ENCODE measurements at regions not wholly inside any gene's neighbourhood (a gene's known extent, or its start where the extent isn't known, plus 50 kb on each side); places are given as distances from the start of the nearest gene placed in this dataset.

DNA sequence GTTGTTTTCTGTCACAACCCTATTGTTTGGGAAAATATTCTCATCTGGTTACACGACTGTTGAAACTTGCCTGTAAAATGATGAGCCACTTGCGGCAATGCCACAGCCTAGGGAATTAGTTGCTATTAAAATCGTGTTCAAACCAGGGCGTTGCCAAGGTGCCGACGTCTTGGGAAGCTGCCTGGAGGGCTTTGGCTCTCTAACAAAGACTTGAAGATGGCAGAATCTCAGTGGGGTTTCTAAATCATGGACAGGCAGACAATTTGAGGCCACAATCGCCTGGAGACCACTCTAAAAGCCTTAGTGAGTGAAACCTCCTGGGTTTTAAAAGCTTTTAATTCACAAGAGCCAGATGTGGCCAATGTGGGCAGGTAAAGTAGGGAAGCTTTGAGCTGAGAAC, 117.2 kb upstream of the BMAL1 start:
- no peak for DNase-seq (ENCODE audit: low spot score)
- in situ Hi-C loops (cut with MboI; ENCODE audit: low sequenced_read_pairs, unreplicated experiment) = no loop called here
- TF ChIP-seq, protein P1, sequence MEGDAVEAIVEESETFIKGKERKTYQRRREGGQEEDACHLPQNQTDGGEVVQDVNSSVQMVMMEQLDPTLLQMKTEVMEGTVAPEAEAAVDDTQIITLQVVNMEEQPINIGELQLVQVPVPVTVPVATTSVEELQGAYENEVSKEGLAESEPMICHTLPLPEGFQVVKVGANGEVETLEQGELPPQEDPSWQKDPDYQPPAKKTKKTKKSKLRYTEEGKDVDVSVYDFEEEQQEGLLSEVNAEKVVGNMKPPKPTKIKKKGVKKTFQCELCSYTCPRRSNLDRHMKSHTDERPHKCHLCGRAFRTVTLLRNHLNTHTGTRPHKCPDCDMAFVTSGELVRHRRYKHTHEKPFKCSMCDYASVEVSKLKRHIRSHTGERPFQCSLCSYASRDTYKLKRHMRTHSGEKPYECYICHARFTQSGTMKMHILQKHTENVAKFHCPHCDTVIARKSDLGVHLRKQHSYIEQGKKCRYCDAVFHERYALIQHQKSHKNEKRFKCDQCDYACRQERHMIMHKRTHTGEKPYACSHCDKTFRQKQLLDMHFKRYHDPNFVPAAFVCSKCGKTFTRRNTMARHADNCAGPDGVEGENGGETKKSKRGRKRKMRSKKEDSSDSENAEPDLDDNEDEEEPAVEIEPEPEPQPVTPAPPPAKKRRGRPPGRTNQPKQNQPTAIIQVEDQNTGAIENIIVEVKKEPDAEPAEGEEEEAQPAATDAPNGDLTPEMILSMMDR (IDR thresholded peaks at IDR 0.05; ENCODE audit: borderline replicate concordance, control extremely low read depth, extremely low read depth, insufficient read depth, missing control alignments) = no peak

DNA sequence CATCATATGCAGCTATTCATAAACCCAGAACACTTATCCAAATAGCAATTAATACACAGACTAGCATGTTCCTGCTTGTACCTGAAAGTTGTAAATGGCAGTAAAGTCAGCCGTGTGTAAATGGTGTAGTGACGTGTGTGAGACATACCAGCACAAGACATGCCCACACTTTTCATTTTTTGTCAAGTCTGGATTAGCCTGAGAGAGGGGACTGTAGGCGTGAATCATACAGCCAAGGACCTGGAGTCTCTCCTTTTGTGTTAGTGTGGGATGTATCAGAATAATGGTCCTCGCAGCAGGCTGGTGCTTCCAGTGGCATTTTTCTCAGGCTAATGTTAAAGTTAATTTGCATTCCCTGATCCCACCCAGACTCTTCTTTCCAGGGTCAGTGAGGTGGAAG, 116.8 kb upstream of the BMAL1 start:
- in situ Hi-C loops (cut with MboI; ENCODE audit: low sequenced_read_pairs, unreplicated experiment) = no loop called here
- DNase-seq (ENCODE audit: low spot score) = no peak
- TF ChIP-seq, protein P1 (IDR thresholded peaks at IDR 0.05; ENCODE audit: borderline replicate concordance, control extremely low read depth, extremely low read depth, insufficient read depth, missing control alignments) = no peak

DNA sequence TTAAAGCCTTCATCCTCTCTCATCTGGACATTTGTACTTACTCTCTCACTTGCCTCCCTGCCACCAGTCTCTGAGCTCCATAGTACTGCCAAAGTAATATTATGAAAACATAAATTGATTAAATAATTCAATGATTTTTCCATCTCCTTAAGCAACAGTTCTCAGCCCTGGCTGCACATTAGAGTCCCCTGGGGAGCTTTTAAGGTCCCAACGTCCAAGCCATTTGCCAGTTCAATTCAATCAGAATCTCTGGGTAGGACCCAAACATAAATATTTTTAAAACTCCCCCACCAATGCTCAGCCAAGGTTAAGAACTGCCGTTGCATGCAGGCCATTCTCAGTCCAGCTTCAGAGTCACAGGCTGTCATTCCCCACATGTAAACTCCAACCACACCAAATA, 114.4 kb upstream of the BMAL1 start:
- in situ Hi-C loops (cut with MboI; ENCODE audit: low sequenced_read_pairs, unreplicated experiment) = no loop called here
- DNase-seq (ENCODE audit: low spot score) = no peak
- TF ChIP-seq, protein P1 (IDR thresholded peaks at IDR 0.05; ENCODE audit: borderline replicate concordance, control extremely low read depth, extremely low read depth, insufficient read depth, missing control alignments) = no peak

DNA sequence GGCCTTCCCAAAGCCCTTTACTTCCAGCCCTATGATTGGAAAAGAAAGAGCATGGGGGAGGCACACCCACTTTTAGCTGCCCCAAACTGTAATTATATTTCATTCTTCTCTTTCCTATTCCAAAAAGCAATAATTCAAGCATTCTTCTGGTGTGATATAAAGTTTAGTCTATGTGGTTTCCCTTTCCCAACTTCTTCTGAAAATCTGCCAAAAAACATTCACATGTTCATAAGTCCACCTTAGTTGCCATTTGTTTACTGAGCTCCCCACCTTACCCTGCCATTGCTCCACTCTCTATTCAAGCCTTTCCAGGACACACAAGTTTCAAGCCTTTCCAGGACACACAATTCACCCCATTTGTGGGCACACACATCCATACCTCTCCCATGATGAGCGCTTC, 111.6 kb upstream of the BMAL1 start:
- no peak for DNase-seq (ENCODE audit: low spot score)
- in situ Hi-C loops (cut with MboI; ENCODE audit: low sequenced_read_pairs, unreplicated experiment) = no loop called here
- TF ChIP-seq, protein P1 (IDR thresholded peaks at IDR 0.05; ENCODE audit: borderline replicate concordance, control extremely low read depth, extremely low read depth, insufficient read depth, missing control alignments) = no peak

DNA sequence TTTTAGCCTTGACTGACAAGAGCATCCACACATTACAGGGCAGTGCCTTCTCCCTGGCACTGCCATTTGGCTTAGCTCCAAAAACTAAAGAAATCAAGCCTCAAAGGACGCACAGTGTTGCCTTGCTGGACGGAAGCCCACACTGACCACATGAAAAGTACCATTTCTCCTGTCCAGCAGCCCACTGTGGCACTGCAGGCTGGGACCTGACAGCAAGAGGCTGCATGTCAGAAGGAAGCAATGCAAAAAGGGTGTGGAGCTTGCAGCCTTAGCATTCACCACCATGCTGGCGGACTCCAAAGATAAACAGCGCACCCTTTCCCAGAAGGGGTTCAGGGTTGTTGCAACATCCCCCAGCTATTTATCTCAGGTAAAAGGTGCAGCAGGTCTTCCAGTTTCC, 109.3 kb upstream of the BMAL1 start:
- in situ Hi-C loops (cut with MboI; ENCODE audit: low sequenced_read_pairs, unreplicated experiment) = no loop called here
- no peak for DNase-seq (ENCODE audit: low spot score)
- TF ChIP-seq, protein P1 (IDR thresholded peaks at IDR 0.05; ENCODE audit: borderline replicate concordance, control extremely low read depth, extremely low read depth, insufficient read depth, missing control alignments) = no peak

DNA sequence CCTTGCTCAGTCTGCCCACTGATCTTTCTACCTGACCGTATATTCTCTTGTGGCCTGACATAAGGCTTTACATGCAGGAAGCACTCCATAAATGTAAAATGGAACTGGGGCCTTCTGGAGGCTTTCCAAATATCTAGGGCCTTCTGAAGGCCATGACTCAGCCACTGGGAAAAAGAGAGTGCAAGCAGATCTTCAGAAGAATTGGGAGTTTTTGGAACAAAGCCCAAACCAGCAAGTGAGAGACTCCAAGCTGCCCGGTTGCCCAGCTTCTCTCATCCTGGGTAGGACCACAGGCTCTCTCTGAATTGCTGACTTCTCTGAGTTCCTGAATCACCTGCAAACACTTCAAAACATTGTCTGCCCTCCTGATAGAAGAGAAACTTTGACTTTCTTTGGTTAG, 107.9 kb upstream of the BMAL1 start:
- TF ChIP-seq, protein P1 (IDR thresholded peaks at IDR 0.05; ENCODE audit: borderline replicate concordance, control extremely low read depth, extremely low read depth, insufficient read depth, missing control alignments) = no peak
- no peak for DNase-seq (ENCODE audit: low spot score)
- in situ Hi-C loops (cut with MboI; ENCODE audit: low sequenced_read_pairs, unreplicated experiment) = loop anchor here (10.0 kb wide), 1 partner anchor 205 kb away; no protein-coding TSS in a partner anchor

DNA sequence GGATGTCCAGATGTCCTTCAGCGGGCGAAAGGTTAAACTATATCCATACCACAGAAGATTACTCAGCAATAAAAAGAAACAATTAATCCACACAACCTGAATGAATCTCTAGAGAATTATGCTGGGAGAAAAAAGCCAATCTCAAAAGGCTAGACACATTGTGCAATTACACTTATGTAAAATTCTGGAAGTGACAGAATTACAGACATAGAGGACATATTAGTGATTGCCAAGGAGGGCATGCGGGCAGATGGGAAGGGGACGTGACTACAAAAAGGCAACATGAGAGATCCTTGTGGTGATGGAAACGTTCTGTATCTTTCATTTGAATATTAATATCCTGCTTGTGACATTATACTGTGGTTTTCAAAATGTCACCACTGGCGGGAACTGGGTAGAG, 103.5 kb upstream of the BMAL1 start:
- in situ Hi-C loops (cut with MboI; ENCODE audit: low sequenced_read_pairs, unreplicated experiment) = loop anchor here (10.0 kb wide), 1 partner anchor 209 kb away; no protein-coding TSS in a partner anchor

More for the DNA sequence above, 103.5 kb upstream of the BMAL1 start:
- TF ChIP-seq, protein P1 (IDR thresholded peaks at IDR 0.05; ENCODE audit: borderline replicate concordance, control extremely low read depth, extremely low read depth, insufficient read depth, missing control alignments) = no peak
- no peak for DNase-seq (ENCODE audit: low spot score)
